H9 (cell line): ENCODE measurements at regions not wholly inside any gene's neighbourhood (a gene's known extent, or its start where the extent isn't known, plus 50 kb on each side); places are given as distances from the start of the nearest gene placed in this dataset.

Experiments
- DNase-seq: peaks from one replicate; pipeline ENCODE4 v3.0.0-alpha.2; 2017
- H2AFZ ChIP-seq: one replicate; pipeline ENCODE4 v1.6.1; 2013; ENCODE audit warnings: mild to moderate bottlenecking, low read length, control low read depth, moderate library complexity
- H2AK5ac ChIP-seq: 2 replicates; pipeline ENCODE4 v1.6.1; 2013; ENCODE audit warnings: low read length, control low read depth, mixed read lengths; ENCODE audit not compliant: insufficient read length
- H2BK120ac ChIP-seq: one replicate; pipeline ENCODE4 v1.6.1; 2013; ENCODE audit warnings: low read depth, mild to moderate bottlenecking, low read length, control low read depth, inconsistent platforms; ENCODE audit not compliant: poor library complexity, severe bottlenecking
- H2BK12ac ChIP-seq: 2 replicates; pipeline ENCODE4 v1.6.1; 2013; ENCODE audit warnings: low read length, control low read depth, mixed read lengths, low read depth; ENCODE audit not compliant: insufficient read length
- H2BK15ac ChIP-seq: 2 replicates; pipeline ENCODE4 v1.6.1; 2013; ENCODE audit warnings: low read depth, low read length, control low read depth
- H2BK20ac ChIP-seq: one replicate; pipeline ENCODE4 v1.6.1; 2013; ENCODE audit warnings: low read depth, mild to moderate bottlenecking, low read length, control low read depth, inconsistent platforms; ENCODE audit not compliant: poor library complexity, severe bottlenecking
- H2BK5ac ChIP-seq: 2 replicates; pipeline ENCODE4 v1.6.1; 2013; ENCODE audit warnings: low read length, control low read depth, mixed read lengths; ENCODE audit not compliant: insufficient read length
- H3K14ac ChIP-seq: 2 replicates; pipeline ENCODE4 v1.6.1; 2013; ENCODE audit warnings: low read length, control low read depth; ENCODE audit not compliant: insufficient read depth
- H3K18ac ChIP-seq: 2 replicates; pipeline ENCODE4 v1.6.1; 2013; ENCODE audit warnings: low read depth, mild to moderate bottlenecking, mixed read lengths, low read length, control low read depth; ENCODE audit not compliant: insufficient read length
- H3K23ac ChIP-seq: 2 replicates; pipeline ENCODE4 v1.6.1; 2013; ENCODE audit warnings: low read length, control low read depth, mixed read lengths, low read depth; ENCODE audit not compliant: insufficient read length
- H3K23me2 ChIP-seq: 2 replicates; pipeline ENCODE4 v1.6.1; 2013; ENCODE audit warnings: low read depth, mild to moderate bottlenecking, mixed read lengths, low read length, control low read depth; ENCODE audit not compliant: insufficient read length, poor library complexity, severe bottlenecking
- H3K27ac ChIP-seq: 2 replicates; pipeline ENCODE4 v1.5.1; 2013; ENCODE audit warnings: low read length, control low read depth, mixed read lengths, low read depth; ENCODE audit not compliant: insufficient read length
- H3K27me3 ChIP-seq: 2 replicates; pipeline ENCODE4 v1.6.1; 2013; ENCODE audit warnings: low read length, control low read depth, inconsistent platforms; ENCODE audit not compliant: insufficient read depth
- H3K4ac ChIP-seq: 2 replicates; pipeline ENCODE4 v1.6.1; 2013; ENCODE audit warnings: low read depth, mild to moderate bottlenecking, control low read depth, inconsistent platforms, low read length, moderate library complexity
- H3K4me1 ChIP-seq: 2 replicates; pipeline ENCODE4 v1.6.1; 2013; ENCODE audit warnings: low read length, control low read depth, inconsistent platforms; ENCODE audit not compliant: insufficient read depth
- H3K4me2 ChIP-seq: 2 replicates; pipeline ENCODE4 v1.6.1; 2013; ENCODE audit warnings: low read length, control low read depth, mixed read lengths; ENCODE audit not compliant: insufficient read length, insufficient read depth
- H3K56ac ChIP-seq: 2 replicates; pipeline ENCODE4 v1.6.1; 2013; ENCODE audit warnings: low read depth, mild to moderate bottlenecking, mixed read lengths, low read length, control low read depth; ENCODE audit not compliant: insufficient read length
- H3K79me1 ChIP-seq: 2 replicates; pipeline ENCODE4 v1.6.1; 2013; ENCODE audit warnings: low read depth, mild to moderate bottlenecking, moderate library complexity, low read length, control low read depth, inconsistent platforms; ENCODE audit not compliant: insufficient read depth, poor library complexity, severe bottlenecking
- H3K79me2 ChIP-seq: 2 replicates; pipeline ENCODE4 v1.6.1; 2013; ENCODE audit warnings: low read length, control low read depth, inconsistent platforms; ENCODE audit not compliant: insufficient read depth
- H3K9ac ChIP-seq: 2 replicates; pipeline ENCODE4 v1.6.1; 2013; ENCODE audit warnings: low read length, control low read depth, mixed read lengths; ENCODE audit not compliant: insufficient read length; ENCODE audit errors: extremely low read depth
- H3K9me3 ChIP-seq: one replicate; pipeline ENCODE4 v1.6.1; 2013; ENCODE audit warnings: low read depth, low read length, inconsistent platforms; ENCODE audit not compliant: control insufficient read depth
- H3T11ph ChIP-seq: one replicate; pipeline ENCODE4 v1.6.1; 2013; ENCODE audit warnings: mild to moderate bottlenecking, low read length, control low read depth, inconsistent platforms
- H4K20me1 ChIP-seq: one replicate; pipeline ENCODE4 v1.6.1; 2013; ENCODE audit not compliant: control insufficient read depth, insufficient read length, insufficient read depth
- H4K5ac ChIP-seq: 2 replicates; pipeline ENCODE4 v1.6.1; 2013; ENCODE audit warnings: low read depth, mild to moderate bottlenecking, mixed read lengths, low read length, control low read depth; ENCODE audit not compliant: insufficient read length
- H4K8ac ChIP-seq: replicated peaks from 2 replicates; pipeline ENCODE4 v1.6.1; 2013; ENCODE audit warnings: low read length, control low read depth, mixed read lengths, low read depth; ENCODE audit not compliant: insufficient read length
- H4K91ac ChIP-seq: 2 replicates; pipeline ENCODE4 v1.6.1; 2013; ENCODE audit warnings: low read depth, mild to moderate bottlenecking, moderate library complexity, mixed read lengths, low read length, control low read depth; ENCODE audit not compliant: insufficient read length
- H3K27ac Mint-ChIP-seq, 3 experiments: 2 replicates in 2 of 3; 3 replicates in 1 of 3; pipeline ENCODE4 v1.8.0; 2020 to 2021; ENCODE audit warnings: mixed read lengths in 3 of 3, mild to moderate bottlenecking in 1 of 3, moderate library complexity in 1 of 3
- H3K27me3 Mint-ChIP-seq: 2 replicates; pipeline ENCODE4 v1.8.0; 2021; ENCODE audit warnings: low read depth, mild to moderate bottlenecking, moderate library complexity, mixed read lengths
- H3K36me3 Mint-ChIP-seq, 3 experiments: 2 replicates in 2 of 3; 3 replicates in 1 of 3; pipeline ENCODE4 v1.8.0; 2020 to 2021; ENCODE audit warnings: low read depth in 3 of 3, mixed read lengths in 3 of 3; ENCODE audit not compliant: insufficient read depth in 1 of 3
- H3K4me1 Mint-ChIP-seq, 2 experiments: 2 replicates each; pipeline ENCODE4 v1.8.0; 2020; ENCODE audit warnings: mixed read lengths in 2 of 2
- H3K4me3 Mint-ChIP-seq, 2 experiments: 2 replicates in 1 of 2; 3 replicates in 1 of 2; pipeline ENCODE4 v1.8.0; 2020 to 2021; ENCODE audit warnings: mild to moderate bottlenecking in 2 of 2, mixed read lengths in 2 of 2, moderate library complexity in 1 of 2
- H3K9me3 Mint-ChIP-seq, 2 experiments: 2 replicates in 1 of 2; 3 replicates in 1 of 2; pipeline ENCODE4 v1.8.0; 2020; ENCODE audit warnings: mild to moderate bottlenecking in 2 of 2, mixed read lengths in 2 of 2, moderate library complexity in 1 of 2
- WGBS: extraction: QIAGEN DNeasy Blood & Tissue Kit; methylation state at CpG from one replicate; pipeline ENCODE4 v1.1.7; 2013; ENCODE audit warnings: missing lambda C conversion rate, low lambda C conversion rate, mixed read lengths; ENCODE audit not compliant: insufficient read length; ENCODE audit errors: extremely low coverage; 5-methylcytosine and 5-hydroxymethylcytosine counted together
- TF ChIP-seq, protein P1 (sequence below): fragments of 200-600 bp; sonication (generic); conservative IDR thresholded peaks from 3 replicates; pipeline ENCODE4 v1.8.0; 2021; ENCODE audit warnings: antibody characterized with exemption, mild to moderate bottlenecking

DNA sequence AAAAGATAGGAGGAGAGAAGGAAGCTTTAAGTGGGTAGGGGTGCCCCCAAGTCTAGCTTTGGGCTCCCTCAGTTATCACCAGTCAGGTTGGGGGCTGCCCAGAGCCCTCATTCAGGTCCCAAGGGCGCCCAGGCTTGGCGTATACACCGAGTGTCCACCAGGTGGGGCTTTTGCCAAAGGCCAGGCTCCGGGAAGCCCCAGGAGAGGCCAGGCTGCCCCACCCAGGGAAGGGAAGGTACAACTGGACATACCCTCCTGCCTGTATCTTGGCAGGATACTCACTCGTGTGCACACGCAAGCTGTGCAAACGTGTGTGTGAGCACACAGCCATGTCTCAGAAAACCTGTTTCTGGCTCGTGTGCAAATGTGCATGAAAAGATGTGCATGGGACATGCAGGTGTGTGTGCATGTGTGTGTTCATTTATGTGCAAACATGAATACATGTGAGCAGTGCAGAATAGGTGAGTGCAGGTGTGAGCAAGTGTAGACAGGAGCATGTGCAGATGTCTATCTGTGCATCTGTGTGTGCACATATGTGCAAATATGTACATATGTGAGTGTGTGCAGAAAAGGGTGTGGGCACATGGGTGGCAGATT lies 103.9 kb upstream of the MYL2 start:
- no peaks in the 10 kb centered on the region for H3K4me1 ChIP-seq
- H4K8ac ChIP-seq = no peak overlapping the region
- Mint-ChIP-seq H3K4me1 (peaks cover 8 to 11% of the 10 kb centered on the region in 2 experiments; a peak in 3 of 4 replicates), H3K4me3 (no peak overlapping the region; a peak in 1 of 5 replicates), H3K27ac (no peak overlapping the region; a peak in 1 of 7 replicates), H3K36me3 (no peaks in the 10 kb centered on the region), H3K27me3 (peaks cover 54% of the 10 kb centered on the region), H3K9me3 (no peaks in the 10 kb centered on the region)
- H3K9me3 ChIP-seq = no peaks in the 10 kb centered on the region
- DNase-seq = peak; percentile 78
- H2AFZ ChIP-seq = no peak overlapping the region
- H2BK15ac ChIP-seq = no peak overlapping the region
- H3K56ac ChIP-seq = no peak overlapping the region
- no peak overlapping the region for H3K4me2 ChIP-seq
- no peak overlapping the region for H3K4ac ChIP-seq
- no peak overlapping the region for H4K91ac ChIP-seq
- no peaks in the 10 kb centered on the region for H3K79me2 ChIP-seq
- H3K23ac ChIP-seq = no peak overlapping the region
- H3K23me2 ChIP-seq = no peaks in the 10 kb centered on the region
- no peak overlapping the region for H4K5ac ChIP-seq
- H3K79me1 ChIP-seq = no peaks in the 10 kb centered on the region
- no peaks in the 10 kb centered on the region for H4K20me1 ChIP-seq
- H3K14ac ChIP-seq = no peak overlapping the region
- H3T11ph ChIP-seq = no peak overlapping the region
- H2BK20ac ChIP-seq = no peak overlapping the region
- H2BK12ac ChIP-seq = no peak overlapping the region
- no peak overlapping the region for H3K27ac ChIP-seq
- no peak overlapping the region for H3K9ac ChIP-seq
- H2BK5ac ChIP-seq = no peak overlapping the region
- H3K18ac ChIP-seq = no peak overlapping the region
- H3K27me3 ChIP-seq = no peaks in the 10 kb centered on the region; the same call in 1 of the 2 replicates
- TF ChIP-seq, protein P1, sequence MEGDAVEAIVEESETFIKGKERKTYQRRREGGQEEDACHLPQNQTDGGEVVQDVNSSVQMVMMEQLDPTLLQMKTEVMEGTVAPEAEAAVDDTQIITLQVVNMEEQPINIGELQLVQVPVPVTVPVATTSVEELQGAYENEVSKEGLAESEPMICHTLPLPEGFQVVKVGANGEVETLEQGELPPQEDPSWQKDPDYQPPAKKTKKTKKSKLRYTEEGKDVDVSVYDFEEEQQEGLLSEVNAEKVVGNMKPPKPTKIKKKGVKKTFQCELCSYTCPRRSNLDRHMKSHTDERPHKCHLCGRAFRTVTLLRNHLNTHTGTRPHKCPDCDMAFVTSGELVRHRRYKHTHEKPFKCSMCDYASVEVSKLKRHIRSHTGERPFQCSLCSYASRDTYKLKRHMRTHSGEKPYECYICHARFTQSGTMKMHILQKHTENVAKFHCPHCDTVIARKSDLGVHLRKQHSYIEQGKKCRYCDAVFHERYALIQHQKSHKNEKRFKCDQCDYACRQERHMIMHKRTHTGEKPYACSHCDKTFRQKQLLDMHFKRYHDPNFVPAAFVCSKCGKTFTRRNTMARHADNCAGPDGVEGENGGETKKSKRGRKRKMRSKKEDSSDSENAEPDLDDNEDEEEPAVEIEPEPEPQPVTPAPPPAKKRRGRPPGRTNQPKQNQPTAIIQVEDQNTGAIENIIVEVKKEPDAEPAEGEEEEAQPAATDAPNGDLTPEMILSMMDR = peak; percentile 96
- H2AK5ac ChIP-seq = no peak overlapping the region
- WGBS = no CpG with 5 or more reads among the region's 8 CpGs
- H2BK120ac ChIP-seq = no peak overlapping the region
